BJ (cell line): ENCODE measurements at regions not wholly inside any gene's neighbourhood (a gene's known extent, or its start where the extent isn't known, plus 50 kb on each side); places are given as distances from the start of the nearest gene placed in this dataset.

Source experiments
- CTCF ChIA-PET: fragments of 350-600 bp; formaldehyde crosslinking; extraction: SDS; loops from one replicate; lab custom pipeline; 2021; ENCODE audit warnings: antibody characterized with exemption, inconsistent platforms; lab: Yijun Ruan, JAX
- POLR2A ChIA-PET: fragments of 300-600 bp; sonication (Branson Sonifier 250); formaldehyde crosslinking; extraction: SDS; loops from one replicate; lab custom pipeline; 2021; ENCODE audit warnings: antibody characterized with exemption; lab: Charles Lee
- DNase-seq: peaks from one replicate; pipeline ENCODE4 v3.0.0-alpha.2; 2011; ENCODE audit warnings: low read depth
- H3K27me3 ChIP-seq: 2 replicates; pipeline ENCODE4 v1.6.0; 2011; ENCODE audit warnings: low read length; ENCODE audit not compliant: control insufficient read depth, insufficient read depth
- H3K36me3 ChIP-seq: 2 replicates; pipeline ENCODE4 v1.5.1; 2011; ENCODE audit warnings: low read length; ENCODE audit not compliant: control insufficient read depth, insufficient read depth
- H3K4me3 ChIP-seq: 2 replicates; pipeline ENCODE4 v1.5.1; 2011; ENCODE audit warnings: low read depth, mild to moderate bottlenecking, control low read depth, low read length
- CTCF ChIP-seq: IDR thresholded peaks from 2 replicates; pipeline ENCODE4 v1.5.1; 2011; ENCODE audit warnings: low read depth, mild to moderate bottlenecking, control low read depth, inconsistent platforms, low read length, moderate library complexity; ENCODE audit not compliant: insufficient read depth

GRCh38 chr13:47610687-47611086 is 390.4 kb downstream of the SUCLA2 start:
- TF ChIP-seq CTCF: no peak
- CTCF ChIA-PET: no interaction called here
- Histone ChIP-seq H3K4me3 (no peak overlapping the region), H3K27me3 (no peaks in the 10 kb centered on the region), H3K36me3 (no peaks in the 10 kb centered on the region)
- no peak for DNase-seq
- POLR2A ChIA-PET: no interaction called here

- POLR2A ChIA-PET: no interaction called here
- Histone ChIP-seq H3K36me3 (no peaks in the 10 kb centered on the region), H3K4me3 (no peak overlapping the region), H3K27me3 (no peaks in the 10 kb centered on the region; the same call in 1 of the 2 replicates)
- CTCF ChIA-PET: interaction anchor here (1.5 kb wide), 1 partner anchor 709 kb away, joined by 4 read pairs; no protein-coding TSS in a partner anchor
- no peak for TF ChIP-seq CTCF
- DNase-seq: no peak
These were observed 397.7 kb downstream of the SUCLA2 start for GRCh38 chr13:47603365-47603764.

- POLR2A ChIA-PET: no interaction called here
- no peak for DNase-seq
- Histone ChIP-seq H3K36me3 (no peaks in the 10 kb centered on the region), H3K27me3 (no peaks in the 10 kb centered on the region; the same call in 1 of the 2 replicates), H3K4me3 (no peak overlapping the region)
- TF ChIP-seq CTCF: peak; percentile 27
- CTCF ChIA-PET: interaction anchor here (1.4 kb wide), 1 partner anchor 703 kb away, joined by 4 read pairs; no protein-coding TSS in a partner anchor
These were observed 402.6 kb downstream of the SUCLA2 start for GRCh38 chr13:47598340-47598911.

- Histone ChIP-seq H3K36me3 (no peaks in the 10 kb centered on the region), H3K4me3 (no peak overlapping the region), H3K27me3 (no peaks in the 10 kb centered on the region)
- ChIA-PET CTCF (interaction anchor here (0.6 to 1.5 kb wide), 4 partner anchors 86 to 701 kb away, joined by 3 to 4 read pairs (median 4); no protein-coding TSS in a partner anchor), POLR2A (no interaction called here)
- no peak for DNase-seq
- no peak for TF ChIP-seq CTCF
These were observed 406.2 kb downstream of the SUCLA2 start for GRCh38 chr13:47594833-47595232.

- Histone ChIP-seq H3K27me3 (no peaks in the 10 kb centered on the region), H3K36me3 (no peaks in the 10 kb centered on the region), H3K4me3 (no peak overlapping the region)
- TF ChIP-seq CTCF: no peak
- ChIA-PET POLR2A (no interaction called here), CTCF (interaction anchor here (0.8 kb wide), 1 partner anchor 113 kb away, joined by 3 read pairs; no protein-coding TSS in a partner anchor)
- DNase-seq: no peak
These were observed 408.8 kb downstream of the SUCLA2 start for GRCh38 chr13:47592256-47592655.
